A549 (cell line): ENCODE measurements at regions not wholly inside any gene's neighbourhood (a gene's known extent, or its start where the extent isn't known, plus 50 kb on each side); places are given as distances from the start of the nearest gene placed in this dataset.

Experiments
- CHD2 ChIP-seq: fragments of 150-350 bp; IDR thresholded peaks from 2 replicates; pipeline ENCODE4 v1.6.1; 2014; ENCODE audit warnings: low read length; ENCODE audit not compliant: partially characterized antibody
- HOXB5 ChIP-seq: fragments of 250-450 bp; sonication (Bioruptor Pico); IDR thresholded peaks from 2 replicates; pipeline ENCODE4 v1.5.0; 2020; ENCODE audit warnings: mild to moderate bottlenecking, moderate library complexity
- JUN ChIP-seq, 2 experiments: fragments of >200 bp; sonication (Bioruptor Twin); formaldehyde crosslinking; IDR thresholded peaks; 2 replicates in 1 of 2; 3 replicates in 1 of 2; pipeline ENCODE4 v1.6.1; 2016 to 2017
- MAZ ChIP-seq: fragments of 150-350 bp; IDR thresholded peaks from 2 replicates; pipeline ENCODE4 v1.6.1; 2014; ENCODE audit warnings: antibody characterized with exemption, low read depth, low read length, borderline replicate concordance
- POLR2A ChIP-seq: IDR thresholded peaks from 2 replicates; pipeline ENCODE4 v1.6.1; 2012; ENCODE audit warnings: mild to moderate bottlenecking, low read length
- RAD21 ChIP-seq, 2 experiments: fragments of >200 bp in 1 of 2; sonication (Bioruptor Twin) in 1 of 2; formaldehyde crosslinking in 1 of 2; IDR thresholded peaks in 1 of 2; conservative IDR thresholded peaks in 1 of 2; 2 replicates in 1 of 2; 3 replicates in 1 of 2; pipeline ENCODE4 v1.6.1; 2012 to 2018; ENCODE audit warnings: inconsistent platforms in 1 of 2
- RCOR1 ChIP-seq: fragments of 150-350 bp; IDR thresholded peaks from 2 replicates; pipeline ENCODE4 v1.6.1; 2014; ENCODE audit warnings: antibody characterized with exemption, low read length, low read depth
- ZFP36 ChIP-seq: fragments of 450-650 bp; IDR thresholded peaks from 2 replicates; pipeline ENCODE4 v1.6.1; 2014; ENCODE audit warnings: borderline replicate concordance; ENCODE audit not compliant: partially characterized antibody
- TF ChIP-seq, protein P1 (sequence below): fragments of >200 bp; sonication (Bioruptor Twin); formaldehyde crosslinking; IDR thresholded peaks from 3 replicates; pipeline ENCODE4 v1.5.1; 2016
- TF ChIP-seq, protein P2 (sequence below): fragments of 450-650 bp; IDR thresholded peaks from 2 replicates; pipeline ENCODE4 v1.6.1; 2014; ENCODE audit warnings: antibody characterized with exemption
- TF ChIP-seq, protein P3 (sequence below): fragments of 250-450 bp; sonication (Bioruptor Pico); IDR thresholded peaks from 2 replicates; pipeline ENCODE4 v1.5.0; 2021; ENCODE audit warnings: mild to moderate bottlenecking, moderate library complexity, borderline replicate concordance

DNA sequence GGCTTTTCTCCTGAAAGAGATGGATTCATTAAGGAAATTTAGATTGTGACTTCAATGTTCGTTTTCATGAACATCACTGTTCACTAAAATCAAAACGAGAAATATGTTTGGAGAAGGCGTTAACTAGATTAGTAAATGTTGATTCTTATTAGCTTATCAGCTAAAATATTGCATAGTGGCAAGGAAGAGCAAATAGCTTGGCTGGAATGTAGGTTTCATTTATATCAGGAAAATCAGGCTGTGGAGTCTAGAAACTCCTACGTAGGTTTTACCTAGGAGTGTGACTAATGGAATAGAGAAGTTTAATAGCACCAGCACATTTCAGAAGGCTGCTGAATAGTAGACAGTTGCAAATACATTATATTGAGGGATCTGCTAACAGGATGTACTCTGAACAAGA lies 344.9 kb downstream of the LIG4 start:
- TF ChIP-seq, protein P1, sequence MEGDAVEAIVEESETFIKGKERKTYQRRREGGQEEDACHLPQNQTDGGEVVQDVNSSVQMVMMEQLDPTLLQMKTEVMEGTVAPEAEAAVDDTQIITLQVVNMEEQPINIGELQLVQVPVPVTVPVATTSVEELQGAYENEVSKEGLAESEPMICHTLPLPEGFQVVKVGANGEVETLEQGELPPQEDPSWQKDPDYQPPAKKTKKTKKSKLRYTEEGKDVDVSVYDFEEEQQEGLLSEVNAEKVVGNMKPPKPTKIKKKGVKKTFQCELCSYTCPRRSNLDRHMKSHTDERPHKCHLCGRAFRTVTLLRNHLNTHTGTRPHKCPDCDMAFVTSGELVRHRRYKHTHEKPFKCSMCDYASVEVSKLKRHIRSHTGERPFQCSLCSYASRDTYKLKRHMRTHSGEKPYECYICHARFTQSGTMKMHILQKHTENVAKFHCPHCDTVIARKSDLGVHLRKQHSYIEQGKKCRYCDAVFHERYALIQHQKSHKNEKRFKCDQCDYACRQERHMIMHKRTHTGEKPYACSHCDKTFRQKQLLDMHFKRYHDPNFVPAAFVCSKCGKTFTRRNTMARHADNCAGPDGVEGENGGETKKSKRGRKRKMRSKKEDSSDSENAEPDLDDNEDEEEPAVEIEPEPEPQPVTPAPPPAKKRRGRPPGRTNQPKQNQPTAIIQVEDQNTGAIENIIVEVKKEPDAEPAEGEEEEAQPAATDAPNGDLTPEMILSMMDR: no peak
- TF ChIP-seq POLR2A (no peak), RCOR1 (no peak), JUN (IDR thresholded peaks at IDR 0.05) (no peak), HOXB5 (CRISPR knock-in tag) (no peak), RAD21 (conservative IDR thresholded peaks at IDR 0.05 in 1 of 2, IDR thresholded peaks at IDR 0.05 in 1 of 2) (no peak), CHD2 (no peak), ZFP36 (no peak), MAZ (no peak)
- TF ChIP-seq, protein P2, sequence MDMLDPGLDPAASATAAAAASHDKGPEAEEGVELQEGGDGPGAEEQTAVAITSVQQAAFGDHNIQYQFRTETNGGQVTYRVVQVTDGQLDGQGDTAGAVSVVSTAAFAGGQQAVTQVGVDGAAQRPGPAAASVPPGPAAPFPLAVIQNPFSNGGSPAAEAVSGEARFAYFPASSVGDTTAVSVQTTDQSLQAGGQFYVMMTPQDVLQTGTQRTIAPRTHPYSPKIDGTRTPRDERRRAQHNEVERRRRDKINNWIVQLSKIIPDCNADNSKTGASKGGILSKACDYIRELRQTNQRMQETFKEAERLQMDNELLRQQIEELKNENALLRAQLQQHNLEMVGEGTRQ: no peak
- TF ChIP-seq, protein P3, sequence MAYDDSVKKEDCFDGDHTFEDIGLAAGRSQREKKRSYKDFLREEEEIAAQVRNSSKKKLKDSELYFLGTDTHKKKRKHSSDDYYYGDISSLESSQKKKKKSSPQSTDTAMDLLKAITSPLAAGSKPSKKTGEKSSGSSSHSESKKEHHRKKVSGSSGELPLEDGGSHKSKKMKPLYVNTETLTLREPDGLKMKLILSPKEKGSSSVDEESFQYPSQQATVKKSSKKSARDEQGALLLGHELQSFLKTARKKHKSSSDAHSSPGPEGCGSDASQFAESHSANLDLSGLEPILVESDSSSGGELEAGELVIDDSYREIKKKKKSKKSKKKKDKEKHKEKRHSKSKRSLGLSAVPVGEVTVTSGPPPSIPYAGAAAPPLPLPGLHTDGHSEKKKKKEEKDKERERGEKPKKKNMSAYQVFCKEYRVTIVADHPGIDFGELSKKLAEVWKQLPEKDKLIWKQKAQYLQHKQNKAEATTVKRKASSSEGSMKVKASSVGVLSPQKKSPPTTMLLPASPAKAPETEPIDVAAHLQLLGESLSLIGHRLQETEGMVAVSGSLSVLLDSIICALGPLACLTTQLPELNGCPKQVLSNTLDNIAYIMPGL: no peak
